GM23338 (cell line): ENCODE measurements at regions not wholly inside any gene's neighbourhood (a gene's known extent, or its start where the extent isn't known, plus 50 kb on each side); places are given as distances from the start of the nearest gene placed in this dataset.

Experiments used
- ATAC-seq: fragments of 200-7000 bp; cut with Tn5 transposase; 3 replicates; pipeline ENCODE4 v1.9.1; 2020
- DNase-seq: peaks from one replicate; pipeline ENCODE4 v3.0.0-alpha.2; 2015; ENCODE audit warnings: low spot score
- H2AFZ ChIP-seq: fragments of 200-600 bp; sonication (generic); 2 replicates; pipeline ENCODE4 v1.8.0; 2016; ENCODE audit warnings: antibody characterized with exemption, mild to moderate bottlenecking, moderate library complexity
- H3F3A ChIP-seq: fragments of 200-600 bp; sonication (generic); replicated peaks from 2 replicates; pipeline ENCODE4 v1.8.0; 2017; ENCODE audit warnings: antibody characterized with exemption, mixed run types, low read depth
- H3K27ac ChIP-seq: fragments of 200-600 bp; sonication (generic); 2 replicates; pipeline ENCODE4 v1.6.1; 2016; ENCODE audit warnings: low read depth
- H3K27me3 ChIP-seq: fragments of 200-600 bp; sonication (generic); 2 replicates; pipeline ENCODE4 v1.8.0; 2016; ENCODE audit warnings: mild to moderate bottlenecking, mixed run types, moderate library complexity; ENCODE audit not compliant: insufficient read depth
- H3K36me3 ChIP-seq: fragments of 200-600 bp; sonication (generic); 2 replicates; pipeline ENCODE4 v1.8.0; 2016; ENCODE audit warnings: mild to moderate bottlenecking; ENCODE audit not compliant: insufficient read depth
- H3K4me1 ChIP-seq: fragments of 200-600 bp; sonication (generic); 2 replicates; pipeline ENCODE4 v1.8.0; 2016; ENCODE audit warnings: mild to moderate bottlenecking, moderate library complexity; ENCODE audit not compliant: insufficient read depth
- H3K4me2 ChIP-seq: fragments of 200-600 bp; sonication (generic); 2 replicates; pipeline ENCODE4 v1.7.1; 2017; ENCODE audit warnings: mixed run types
- H3K4me3 ChIP-seq: fragments of 200-600 bp; sonication (generic); 2 replicates; pipeline ENCODE4 v1.6.1; 2016; ENCODE audit warnings: mixed run types
- H3K79me2 ChIP-seq: fragments of 200-600 bp; sonication (generic); replicated peaks from 2 replicates; pipeline ENCODE4 v1.8.0; 2017; ENCODE audit warnings: mild to moderate bottlenecking; ENCODE audit not compliant: insufficient read depth
- H3K9me2 ChIP-seq: fragments of 200-600 bp; sonication (generic); 2 replicates; pipeline ENCODE4 v1.8.0; 2017; ENCODE audit not compliant: insufficient read depth
- H4K20me1 ChIP-seq: fragments of 200-600 bp; sonication (generic); replicated peaks from 2 replicates; pipeline ENCODE4 v1.8.0; 2017; ENCODE audit warnings: mild to moderate bottlenecking; ENCODE audit not compliant: insufficient read depth
- H3K27ac Mint-ChIP-seq: 2 replicates; pipeline ENCODE4 v1.8.0; 2020; ENCODE audit warnings: inconsistent platforms, mild to moderate bottlenecking, moderate library complexity, mixed read lengths
- H3K27me3 Mint-ChIP-seq: 3 replicates; pipeline ENCODE4 v1.8.0; 2022; ENCODE audit warnings: low read depth, mild to moderate bottlenecking, moderate library complexity, mixed read lengths, inconsistent platforms; ENCODE audit not compliant: insufficient read depth, poor library complexity
- H3K36me3 Mint-ChIP-seq: 3 replicates; pipeline ENCODE4 v1.8.0; 2021; ENCODE audit warnings: low read depth, mild to moderate bottlenecking, inconsistent platforms, moderate library complexity, mixed read lengths
- H3K4me1 Mint-ChIP-seq: 3 replicates; pipeline ENCODE4 v1.8.0; 2020; ENCODE audit warnings: mild to moderate bottlenecking, inconsistent platforms, mixed read lengths
- H3K4me3 Mint-ChIP-seq: 3 replicates; pipeline ENCODE4 v1.8.0; 2021; ENCODE audit warnings: moderate library complexity, mild to moderate bottlenecking, inconsistent platforms, mixed read lengths
- H3K9me3 Mint-ChIP-seq: 3 replicates; pipeline ENCODE4 v1.8.0; 2020; ENCODE audit warnings: moderate library complexity, mild to moderate bottlenecking, inconsistent platforms, mixed read lengths
- CREB1 ChIP-seq: fragments of 250-450 bp; sonication (Bioruptor Pico); IDR thresholded peaks from 2 replicates; pipeline ENCODE4 v1.5.0; 2020; ENCODE audit warnings: low read depth, mild to moderate bottlenecking, moderate library complexity
- EZH2 ChIP-seq: fragments of 200-600 bp; sonication (generic); IDR thresholded peaks from one replicate; pipeline ENCODE4 v1.8.0; 2017; ENCODE audit warnings: antibody characterized with exemption, mild to moderate bottlenecking, low read depth; ENCODE audit not compliant: unreplicated experiment
- EZH2phosphoT487 ChIP-seq: fragments of 200-600 bp; sonication (generic); IDR thresholded peaks from one replicate; pipeline ENCODE4 v1.8.1; 2018; ENCODE audit warnings: antibody characterized with exemption; ENCODE audit not compliant: unreplicated experiment
- JUNB ChIP-seq: IDR thresholded peaks from one replicate; pipeline ENCODE4 v1.6.1; 2016; ENCODE audit warnings: antibody characterized with exemption; ENCODE audit not compliant: unreplicated experiment
- NANOG ChIP-seq: IDR thresholded peaks from 2 replicates; pipeline ENCODE4 v1.6.1; 2016; ENCODE audit warnings: antibody characterized with exemption, borderline replicate concordance
- POLR2AphosphoS5 ChIP-seq: IDR thresholded peaks from 2 replicates; pipeline ENCODE4 v1.6.1; 2016; ENCODE audit warnings: antibody characterized with exemption, low read depth
- ZNF331 ChIP-seq: fragments of 250-450 bp; sonication (Bioruptor Pico); IDR thresholded peaks from 2 replicates; pipeline ENCODE4 v1.5.0; 2020; ENCODE audit warnings: low read depth, mild to moderate bottlenecking, moderate library complexity
- TF ChIP-seq, protein P1 (sequence below), 2 experiments: fragments of 200-600 bp in 1 of 2; sonication (generic) in 1 of 2; conservative IDR thresholded peaks; 2 replicates each; pipeline versions ENCODE4 v1.5.1 to v1.6.1; 2016 to 2017; ENCODE audit warnings: antibody characterized with exemption in 2 of 2, low read depth in 2 of 2, mild to moderate bottlenecking in 2 of 2, moderate library complexity in 1 of 2
- TF ChIP-seq, protein P2 (sequence below): IDR thresholded peaks from one replicate; pipeline ENCODE4 v1.6.1; 2018; ENCODE audit warnings: antibody characterized with exemption; ENCODE audit not compliant: unreplicated experiment
- TF ChIP-seq, protein P3 (sequence below): fragments of 250-450 bp; sonication (Bioruptor Pico); IDR thresholded peaks from 2 replicates; pipeline ENCODE4 v1.5.0; 2020; ENCODE audit warnings: mild to moderate bottlenecking, moderate library complexity
- TF ChIP-seq, protein P4 (sequence below): IDR thresholded peaks from 2 replicates; pipeline ENCODE4 v1.6.1; 2016; ENCODE audit warnings: antibody characterized with exemption

DNA sequence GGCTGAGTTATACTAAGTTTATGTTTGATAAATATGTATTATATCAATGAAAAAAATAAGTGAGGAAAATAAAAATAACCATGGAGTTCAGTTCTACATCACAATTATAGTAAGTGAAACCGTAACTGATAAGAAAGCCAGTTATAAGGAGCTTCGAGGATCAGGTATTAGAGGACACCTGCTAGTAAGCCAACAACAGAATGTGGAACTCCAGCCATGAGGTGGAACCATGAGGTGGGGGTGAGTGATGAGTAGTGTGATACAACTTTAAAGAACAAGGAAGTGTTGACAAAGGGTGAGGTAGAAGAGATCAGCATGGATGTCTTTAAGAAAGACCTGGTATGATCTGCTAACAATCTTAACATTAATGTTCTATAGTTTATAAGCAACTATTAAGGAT is 452.9 kb downstream of the GUCY1A2 start (continued):
- TF ChIP-seq, protein P1, sequence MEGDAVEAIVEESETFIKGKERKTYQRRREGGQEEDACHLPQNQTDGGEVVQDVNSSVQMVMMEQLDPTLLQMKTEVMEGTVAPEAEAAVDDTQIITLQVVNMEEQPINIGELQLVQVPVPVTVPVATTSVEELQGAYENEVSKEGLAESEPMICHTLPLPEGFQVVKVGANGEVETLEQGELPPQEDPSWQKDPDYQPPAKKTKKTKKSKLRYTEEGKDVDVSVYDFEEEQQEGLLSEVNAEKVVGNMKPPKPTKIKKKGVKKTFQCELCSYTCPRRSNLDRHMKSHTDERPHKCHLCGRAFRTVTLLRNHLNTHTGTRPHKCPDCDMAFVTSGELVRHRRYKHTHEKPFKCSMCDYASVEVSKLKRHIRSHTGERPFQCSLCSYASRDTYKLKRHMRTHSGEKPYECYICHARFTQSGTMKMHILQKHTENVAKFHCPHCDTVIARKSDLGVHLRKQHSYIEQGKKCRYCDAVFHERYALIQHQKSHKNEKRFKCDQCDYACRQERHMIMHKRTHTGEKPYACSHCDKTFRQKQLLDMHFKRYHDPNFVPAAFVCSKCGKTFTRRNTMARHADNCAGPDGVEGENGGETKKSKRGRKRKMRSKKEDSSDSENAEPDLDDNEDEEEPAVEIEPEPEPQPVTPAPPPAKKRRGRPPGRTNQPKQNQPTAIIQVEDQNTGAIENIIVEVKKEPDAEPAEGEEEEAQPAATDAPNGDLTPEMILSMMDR (conservative IDR thresholded peaks at IDR 0.05; ENCODE audit: low read depth in 2 of 2) = no peak
- TF ChIP-seq, protein P2, sequence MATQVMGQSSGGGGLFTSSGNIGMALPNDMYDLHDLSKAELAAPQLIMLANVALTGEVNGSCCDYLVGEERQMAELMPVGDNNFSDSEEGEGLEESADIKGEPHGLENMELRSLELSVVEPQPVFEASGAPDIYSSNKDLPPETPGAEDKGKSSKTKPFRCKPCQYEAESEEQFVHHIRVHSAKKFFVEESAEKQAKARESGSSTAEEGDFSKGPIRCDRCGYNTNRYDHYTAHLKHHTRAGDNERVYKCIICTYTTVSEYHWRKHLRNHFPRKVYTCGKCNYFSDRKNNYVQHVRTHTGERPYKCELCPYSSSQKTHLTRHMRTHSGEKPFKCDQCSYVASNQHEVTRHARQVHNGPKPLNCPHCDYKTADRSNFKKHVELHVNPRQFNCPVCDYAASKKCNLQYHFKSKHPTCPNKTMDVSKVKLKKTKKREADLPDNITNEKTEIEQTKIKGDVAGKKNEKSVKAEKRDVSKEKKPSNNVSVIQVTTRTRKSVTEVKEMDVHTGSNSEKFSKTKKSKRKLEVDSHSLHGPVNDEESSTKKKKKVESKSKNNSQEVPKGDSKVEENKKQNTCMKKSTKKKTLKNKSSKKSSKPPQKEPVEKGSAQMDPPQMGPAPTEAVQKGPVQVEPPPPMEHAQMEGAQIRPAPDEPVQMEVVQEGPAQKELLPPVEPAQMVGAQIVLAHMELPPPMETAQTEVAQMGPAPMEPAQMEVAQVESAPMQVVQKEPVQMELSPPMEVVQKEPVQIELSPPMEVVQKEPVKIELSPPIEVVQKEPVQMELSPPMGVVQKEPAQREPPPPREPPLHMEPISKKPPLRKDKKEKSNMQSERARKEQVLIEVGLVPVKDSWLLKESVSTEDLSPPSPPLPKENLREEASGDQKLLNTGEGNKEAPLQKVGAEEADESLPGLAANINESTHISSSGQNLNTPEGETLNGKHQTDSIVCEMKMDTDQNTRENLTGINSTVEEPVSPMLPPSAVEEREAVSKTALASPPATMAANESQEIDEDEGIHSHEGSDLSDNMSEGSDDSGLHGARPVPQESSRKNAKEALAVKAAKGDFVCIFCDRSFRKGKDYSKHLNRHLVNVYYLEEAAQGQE = no peak
- TF ChIP-seq POLR2AphosphoS5 = no peak

DNA sequence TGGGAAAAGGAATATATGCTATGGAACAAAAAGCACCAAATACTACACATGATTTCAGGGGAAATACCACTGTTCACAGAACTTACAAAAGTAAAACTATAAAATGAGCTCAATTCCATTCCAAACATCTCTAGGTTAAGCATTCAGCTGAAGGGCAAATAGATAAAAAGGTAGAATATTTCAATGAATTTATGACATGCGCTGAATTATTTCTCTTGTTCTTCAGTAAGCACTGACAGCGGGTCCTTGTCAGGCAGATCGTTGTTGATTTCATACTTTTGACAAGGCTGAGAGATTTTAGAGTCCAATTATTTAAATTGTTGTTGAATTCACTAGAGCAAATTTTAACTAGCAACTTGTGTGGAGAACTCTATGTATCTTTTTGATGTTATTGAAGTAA is 449.6 kb downstream of the GUCY1A2 start:
- no peaks in the 10 kb centered on the region for H3K27me3 Mint-ChIP-seq
- Histone ChIP-seq H3K79me2 (no peaks in the 10 kb centered on the region), H4K20me1 (no peaks in the 10 kb centered on the region), H3K4me1 (no peaks in the 10 kb centered on the region), H3K4me2 (no peak overlapping the region), H3K4me3 (no peak overlapping the region), H3F3A (no peaks in the 10 kb centered on the region), H3K9me2 (no peaks in the 10 kb centered on the region), H3K27me3 (no peaks in the 10 kb centered on the region), H2AFZ (no peak overlapping the region), H3K27ac (no peak overlapping the region), H3K36me3 (no peaks in the 10 kb centered on the region)
- H3K4me1 Mint-ChIP-seq = no peaks in the 10 kb centered on the region
- peaks cover 5% of the 10 kb centered on the region; the same call in 2 of the 3 replicates for H3K9me3 Mint-ChIP-seq
- no peak for DNase-seq
- ATAC-seq = no peak
- H3K4me3 Mint-ChIP-seq = no peak overlapping the region
- H3K36me3 Mint-ChIP-seq = no peaks in the 10 kb centered on the region; the same call in 2 of the 3 replicates
- no peak overlapping the region for H3K27ac Mint-ChIP-seq
- TF ChIP-seq, protein P1 (conservative IDR thresholded peaks at IDR 0.05; ENCODE audit: low read depth in 2 of 2) = no peak
- TF ChIP-seq CREB1 (no peak), EZH2 (no peak), EZH2phosphoT487 (no peak), ZNF331 (CRISPR knock-in tag) (no peak), NANOG (no peak), JUNB (no peak)
- TF ChIP-seq, protein P3, sequence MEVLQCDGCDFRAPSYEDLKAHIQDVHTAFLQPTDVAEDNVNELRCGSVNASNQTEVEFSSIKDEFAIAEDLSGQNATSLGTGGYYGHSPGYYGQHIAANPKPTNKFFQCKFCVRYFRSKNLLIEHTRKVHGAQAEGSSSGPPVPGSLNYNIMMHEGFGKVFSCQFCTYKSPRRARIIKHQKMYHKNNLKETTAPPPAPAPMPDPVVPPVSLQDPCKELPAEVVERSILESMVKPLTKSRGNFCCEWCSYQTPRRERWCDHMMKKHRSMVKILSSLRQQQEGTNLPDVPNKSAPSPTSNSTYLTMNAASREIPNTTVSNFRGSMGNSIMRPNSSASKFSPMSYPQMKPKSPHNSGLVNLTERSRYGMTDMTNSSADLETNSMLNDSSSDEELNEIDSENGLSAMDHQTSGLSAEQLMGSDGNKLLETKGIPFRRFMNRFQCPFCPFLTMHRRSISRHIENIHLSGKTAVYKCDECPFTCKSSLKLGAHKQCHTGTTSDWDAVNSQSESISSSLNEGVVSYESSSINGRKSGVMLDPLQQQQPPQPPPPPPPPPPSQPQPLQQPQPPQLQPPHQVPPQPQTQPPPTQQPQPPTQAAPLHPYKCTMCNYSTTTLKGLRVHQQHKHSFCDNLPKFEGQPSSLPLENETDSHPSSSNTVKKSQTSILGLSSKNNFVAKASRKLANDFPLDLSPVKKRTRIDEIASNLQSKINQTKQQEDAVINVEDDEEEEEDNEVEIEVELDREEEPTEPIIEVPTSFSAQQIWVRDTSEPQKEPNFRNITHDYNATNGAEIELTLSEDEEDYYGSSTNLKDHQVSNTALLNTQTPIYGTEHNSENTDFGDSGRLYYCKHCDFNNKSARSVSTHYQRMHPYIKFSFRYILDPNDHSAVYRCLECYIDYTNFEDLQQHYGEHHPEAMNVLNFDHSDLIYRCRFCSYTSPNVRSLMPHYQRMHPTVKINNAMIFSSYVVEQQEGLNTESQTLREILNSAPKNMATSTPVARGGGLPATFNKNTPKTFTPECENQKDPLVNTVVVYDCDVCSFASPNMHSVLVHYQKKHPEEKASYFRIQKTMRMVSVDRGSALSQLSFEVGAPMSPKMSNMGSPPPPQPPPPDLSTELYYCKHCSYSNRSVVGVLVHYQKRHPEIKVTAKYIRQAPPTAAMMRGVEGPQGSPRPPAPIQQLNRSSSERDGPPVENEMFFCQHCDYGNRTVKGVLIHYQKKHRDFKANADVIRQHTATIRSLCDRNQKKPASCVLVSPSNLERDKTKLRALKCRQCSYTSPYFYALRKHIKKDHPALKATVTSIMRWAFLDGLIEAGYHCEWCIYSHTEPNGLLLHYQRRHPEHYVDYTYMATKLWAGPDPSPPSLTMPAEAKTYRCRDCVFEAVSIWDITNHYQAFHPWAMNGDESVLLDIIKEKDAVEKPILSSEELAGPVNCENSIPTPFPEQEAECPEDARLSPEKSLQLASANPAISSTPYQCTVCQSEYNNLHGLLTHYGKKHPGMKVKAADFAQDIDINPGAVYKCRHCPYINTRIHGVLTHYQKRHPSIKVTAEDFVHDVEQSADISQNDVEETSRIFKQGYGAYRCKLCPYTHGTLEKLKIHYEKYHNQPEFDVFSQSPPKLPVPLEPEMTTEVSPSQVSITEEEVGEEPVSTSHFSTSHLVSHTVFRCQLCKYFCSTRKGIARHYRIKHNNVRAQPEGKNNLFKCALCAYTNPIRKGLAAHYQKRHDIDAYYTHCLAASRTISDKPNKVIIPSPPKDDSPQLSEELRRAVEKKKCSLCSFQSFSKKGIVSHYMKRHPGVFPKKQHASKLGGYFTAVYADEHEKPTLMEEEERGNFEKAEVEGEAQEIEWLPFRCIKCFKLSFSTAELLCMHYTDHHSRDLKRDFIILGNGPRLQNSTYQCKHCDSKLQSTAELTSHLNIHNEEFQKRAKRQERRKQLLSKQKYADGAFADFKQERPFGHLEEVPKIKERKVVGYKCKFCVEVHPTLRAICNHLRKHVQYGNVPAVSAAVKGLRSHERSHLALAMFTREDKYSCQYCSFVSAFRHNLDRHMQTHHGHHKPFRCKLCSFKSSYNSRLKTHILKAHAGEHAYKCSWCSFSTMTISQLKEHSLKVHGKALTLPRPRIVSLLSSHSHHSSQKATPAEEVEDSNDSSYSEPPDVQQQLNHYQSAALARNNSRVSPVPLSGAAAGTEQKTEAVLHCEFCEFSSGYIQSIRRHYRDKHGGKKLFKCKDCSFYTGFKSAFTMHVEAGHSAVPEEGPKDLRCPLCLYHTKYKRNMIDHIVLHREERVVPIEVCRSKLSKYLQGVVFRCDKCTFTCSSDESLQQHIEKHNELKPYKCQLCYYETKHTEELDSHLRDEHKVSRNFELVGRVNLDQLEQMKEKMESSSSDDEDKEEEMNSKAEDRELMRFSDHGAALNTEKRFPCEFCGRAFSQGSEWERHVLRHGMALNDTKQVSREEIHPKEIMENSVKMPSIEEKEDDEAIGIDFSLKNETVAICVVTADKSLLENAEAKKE (CRISPR knock-in tag) = no peak
- TF ChIP-seq, protein P4, sequence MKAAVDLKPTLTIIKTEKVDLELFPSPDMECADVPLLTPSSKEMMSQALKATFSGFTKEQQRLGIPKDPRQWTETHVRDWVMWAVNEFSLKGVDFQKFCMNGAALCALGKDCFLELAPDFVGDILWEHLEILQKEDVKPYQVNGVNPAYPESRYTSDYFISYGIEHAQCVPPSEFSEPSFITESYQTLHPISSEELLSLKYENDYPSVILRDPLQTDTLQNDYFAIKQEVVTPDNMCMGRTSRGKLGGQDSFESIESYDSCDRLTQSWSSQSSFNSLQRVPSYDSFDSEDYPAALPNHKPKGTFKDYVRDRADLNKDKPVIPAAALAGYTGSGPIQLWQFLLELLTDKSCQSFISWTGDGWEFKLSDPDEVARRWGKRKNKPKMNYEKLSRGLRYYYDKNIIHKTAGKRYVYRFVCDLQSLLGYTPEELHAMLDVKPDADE = no peak
